ENCODE measurements at regions not wholly inside any gene's neighbourhood (a gene's known extent, or its start where the extent isn't known, plus 50 kb on each side); places are given as distances from the start of the nearest gene placed in this dataset.

- TF ChIP-seq EZH2 (IDR thresholded peaks at IDR 0.05) (no peak), POLR2AphosphoS5 (IDR thresholded peaks at IDR 0.05; ENCODE audit: borderline replicate concordance, low read depth, low read length) (no peak)
Measured at GRCh38 chr2:39929531-39929930, 150.5 kb upstream of the THUMPD2 start.
